Epithelial cell of proximal tubule (primary cell): ENCODE measurements at regions not wholly inside any gene's neighbourhood (a gene's known extent, or its start where the extent isn't known, plus 50 kb on each side); places are given as distances from the start of the nearest gene placed in this dataset.
"Not testable (repeated sequence)": the region's sequence is repeated elsewhere in the genome, so short reads cannot be mapped to it uniquely, and the experiment has no call there.

ENCODE experiments used
- DNase-seq: peaks from one replicate; pipeline ENCODE4 v3.0.0-alpha.2; 2011; ENCODE audit warnings: low read depth
- H3K4me3 ChIP-seq: 2 replicates; pipeline ENCODE4 v1.5.1; 2011; ENCODE audit warnings: low read depth, mild to moderate bottlenecking, low read length
- TF ChIP-seq, protein P1 (sequence below): conservative IDR thresholded peaks from 2 replicates; pipeline ENCODE4 v1.5.1; 2012; ENCODE audit warnings: low read depth, mild to moderate bottlenecking, low read length

DNA sequence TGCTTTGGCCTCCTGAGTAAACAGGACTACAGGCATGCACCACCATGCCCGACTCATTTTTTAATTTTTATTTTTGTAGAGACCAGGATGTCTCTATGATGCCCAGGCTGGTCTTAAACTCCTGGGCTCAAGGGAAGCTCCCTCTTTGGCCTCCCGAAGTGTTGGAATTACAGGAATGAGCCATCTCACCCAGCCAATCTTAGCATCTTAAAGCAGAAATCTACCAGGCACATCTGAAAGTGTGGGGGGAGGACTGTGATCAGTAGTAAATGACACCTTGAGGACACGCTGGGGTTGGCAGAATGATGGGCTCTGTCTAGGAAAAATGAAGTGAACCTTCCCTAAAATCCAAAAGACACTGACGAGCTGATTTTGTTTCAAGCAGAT lies 149.2 kb downstream of the SPATA18 start:
- TF ChIP-seq, protein P1, sequence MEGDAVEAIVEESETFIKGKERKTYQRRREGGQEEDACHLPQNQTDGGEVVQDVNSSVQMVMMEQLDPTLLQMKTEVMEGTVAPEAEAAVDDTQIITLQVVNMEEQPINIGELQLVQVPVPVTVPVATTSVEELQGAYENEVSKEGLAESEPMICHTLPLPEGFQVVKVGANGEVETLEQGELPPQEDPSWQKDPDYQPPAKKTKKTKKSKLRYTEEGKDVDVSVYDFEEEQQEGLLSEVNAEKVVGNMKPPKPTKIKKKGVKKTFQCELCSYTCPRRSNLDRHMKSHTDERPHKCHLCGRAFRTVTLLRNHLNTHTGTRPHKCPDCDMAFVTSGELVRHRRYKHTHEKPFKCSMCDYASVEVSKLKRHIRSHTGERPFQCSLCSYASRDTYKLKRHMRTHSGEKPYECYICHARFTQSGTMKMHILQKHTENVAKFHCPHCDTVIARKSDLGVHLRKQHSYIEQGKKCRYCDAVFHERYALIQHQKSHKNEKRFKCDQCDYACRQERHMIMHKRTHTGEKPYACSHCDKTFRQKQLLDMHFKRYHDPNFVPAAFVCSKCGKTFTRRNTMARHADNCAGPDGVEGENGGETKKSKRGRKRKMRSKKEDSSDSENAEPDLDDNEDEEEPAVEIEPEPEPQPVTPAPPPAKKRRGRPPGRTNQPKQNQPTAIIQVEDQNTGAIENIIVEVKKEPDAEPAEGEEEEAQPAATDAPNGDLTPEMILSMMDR, result no peak
- DNase-seq, result no peak
- no peak overlapping the region for H3K4me3 ChIP-seq

- H3K4me3 ChIP-seq, result no peak overlapping the region
- no peak for DNase-seq
- TF ChIP-seq, protein P1, result no peak
Observed at GRCh38 chr4:52201715-52202114, 150.6 kb downstream of the SPATA18 start.

GRCh38 chr4:52202251-52202779 lies 151.2 kb downstream of the SPATA18 start:
- no peak for DNase-seq
- no peak overlapping the region for H3K4me3 ChIP-seq
- TF ChIP-seq, protein P1, result no peak

GRCh38 chr4:52202931-52203330 lies 151.8 kb downstream of the SPATA18 start:
- TF ChIP-seq, protein P1, result no peak
- no peak overlapping the region for H3K4me3 ChIP-seq
- no peak for DNase-seq

DNA sequence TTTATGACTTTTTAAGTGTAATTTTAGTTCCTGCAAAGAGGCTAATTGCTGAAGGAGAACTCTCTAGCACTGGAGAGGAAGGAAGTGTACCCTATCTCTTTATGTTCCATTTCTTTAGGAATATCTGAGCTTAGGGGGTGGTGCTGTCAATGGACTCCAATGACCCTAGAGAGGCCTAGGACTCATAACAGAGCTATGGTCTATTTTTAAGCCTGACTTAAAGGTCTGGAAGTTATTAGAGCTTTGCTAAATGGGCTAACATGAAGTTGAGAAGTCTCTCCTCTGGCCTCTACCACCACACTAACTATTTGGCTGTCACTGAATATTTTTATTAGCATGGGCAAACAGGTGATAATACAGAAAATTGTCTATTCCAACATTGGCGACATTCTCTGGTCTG lies 152.2 kb downstream of the SPATA18 start:
- H3K4me3 ChIP-seq, result no peak overlapping the region

GRCh38 chr4:52204921-52205320 lies 153.8 kb downstream of the SPATA18 start:
- H3K4me3 ChIP-seq, result no peak overlapping the region
- no peak for DNase-seq
- TF ChIP-seq, protein P1, result no peak

More for the DNA sequence above, 152.2 kb downstream of the SPATA18 start:
- DNase-seq, result no peak
- TF ChIP-seq, protein P1, result no peak

GRCh38 chr4:52207146-52207545 lies 156.0 kb downstream of the SPATA18 start:
- DNase-seq, result peak; percentile 67
- H3K4me3 ChIP-seq, result not testable (repeated sequence)
